B cell (primary cell): ENCODE measurements at regions not wholly inside any gene's neighbourhood (a gene's known extent, or its start where the extent isn't known, plus 50 kb on each side); places are given as distances from the start of the nearest gene placed in this dataset.

Experiments used
- ATAC-seq: fragments of 200-7000 bp; cut with Tn5 transposase; one replicate; pipeline ENCODE4 v1.10.0; 2021; ENCODE audit warnings: low read depth, mild to moderate bottlenecking, moderate number of reproducible peaks, moderate library complexity
- CTCF ChIA-PET: fragments of 350-600 bp; sonication (Branson Sonifier 250); formaldehyde crosslinking; loops from one replicate; lab custom pipeline; 2021; ENCODE audit warnings: antibody characterized with exemption, inconsistent platforms; lab: Charles Lee
- POLR2A ChIA-PET: fragments of 350-600 bp; sonication (Branson Sonifier 250); formaldehyde crosslinking; loops from one replicate; lab custom pipeline; 2021; ENCODE audit warnings: antibody characterized with exemption; lab: Charles Lee
- DNase-seq: peaks from one replicate; pipeline ENCODE4 v3.0.0; 2013
- H2AFZ ChIP-seq: 2 replicates; pipeline ENCODE4 v1.6.1; 2012; ENCODE audit warnings: mild to moderate bottlenecking, low read depth, low read length; ENCODE audit not compliant: insufficient read depth, poor library complexity, severe bottlenecking
- H3K27ac ChIP-seq, 2 donors: 1 replicate in 1 of 2; 2 replicates in 1 of 2; pipeline ENCODE4 v1.5.1; 2012 to 2013; ENCODE audit warnings: low read length in 2 of 2, mild to moderate bottlenecking in 2 of 2, moderate library complexity in 1 of 2
- H3K27me3 ChIP-seq, 4 experiments: fragments of 200-600 bp in 1 of 4; sonication (generic) in 1 of 4; replicated peaks in 1 of 4; 1 replicate in 2 of 4; 2 replicates in 2 of 4; pipeline versions ENCODE4 v1.6.1 to v1.7.0; 2013 to 2016; ENCODE audit warnings: low read length in 3 of 4, mild to moderate bottlenecking in 2 of 4, mixed read lengths in 1 of 4, moderate library complexity in 1 of 4; ENCODE audit not compliant: insufficient read depth in 4 of 4, control insufficient read depth in 3 of 4; ENCODE audit errors: control extremely low read depth in 1 of 4
- H3K36me3 ChIP-seq, 2 experiments: replicated peaks in 1 of 2; 1 replicate in 1 of 2; 2 replicates in 1 of 2; pipeline versions ENCODE4 v1.6.1 to v1.7.1; 2013; ENCODE audit warnings: low read length in 1 of 2; ENCODE audit not compliant: insufficient read depth in 2 of 2, control insufficient read depth in 1 of 2; ENCODE audit errors: control extremely low read depth in 1 of 2, extremely low read depth in 1 of 2
- H3K4me1 ChIP-seq, 2 donors: fragments of 200-600 bp in 1 of 2; sonication (generic) in 1 of 2; 1 replicate in 1 of 2; 2 replicates in 1 of 2; pipeline versions ENCODE4 v1.5.1 to v1.6.1; 2013 to 2017; ENCODE audit warnings: low read length in 2 of 2; ENCODE audit not compliant: control insufficient read depth in 2 of 2, insufficient read depth in 2 of 2
- H3K4me2 ChIP-seq: replicated peaks from 2 replicates; pipeline ENCODE3; 2012; ENCODE audit warnings: mild to moderate bottlenecking, low read depth, low read length; ENCODE audit not compliant: poor library complexity, severe bottlenecking
- H3K4me3 ChIP-seq, 5 experiments: fragments of 200-600 bp in 1 of 5; sonication (generic) in 1 of 5; 1 replicate in 3 of 5; 2 replicates in 2 of 5; pipeline versions ENCODE4 v1.5.1 to v1.7.0; 2011 to 2016; ENCODE audit warnings: low read length in 4 of 5, mild to moderate bottlenecking in 4 of 5, low read depth in 2 of 5, control low read depth in 1 of 5, moderate library complexity in 1 of 5; ENCODE audit not compliant: insufficient read depth in 1 of 5; ENCODE audit errors: control extremely low read depth in 1 of 5, extremely low read depth in 1 of 5
- H3K79me2 ChIP-seq: fragments of 200-600 bp; sonication (generic); one replicate; pipeline ENCODE4 v1.6.0; 2016; ENCODE audit warnings: low read length; ENCODE audit not compliant: control insufficient read depth, insufficient read depth
- H3K9ac ChIP-seq: fragments of 200-600 bp; sonication (generic); 2 replicates; pipeline ENCODE4 v1.6.1; 2017; ENCODE audit warnings: mild to moderate bottlenecking, low read length, moderate library complexity
- H3K9me3 ChIP-seq, 3 donors: one replicate each; pipeline versions ENCODE4 v1.6.1 to v1.7.1; 2013; ENCODE audit warnings: low read length in 2 of 3; ENCODE audit not compliant: control insufficient read depth in 2 of 3, insufficient read depth in 1 of 3; ENCODE audit errors: control extremely low read depth in 1 of 3
- H4K20me1 ChIP-seq: 2 replicates; pipeline ENCODE4 v1.6.0; 2012; ENCODE audit warnings: mild to moderate bottlenecking, low read length; ENCODE audit not compliant: insufficient read depth, control insufficient read depth, poor library complexity, severe bottlenecking
- H3K27ac Mint-ChIP-seq: one replicate; pipeline ENCODE4 v1.8.0; 2021; ENCODE audit warnings: mixed read lengths
- H3K27me3 Mint-ChIP-seq: one replicate; pipeline ENCODE4 v1.8.0; 2021; ENCODE audit warnings: mixed read lengths
- H3K4me1 Mint-ChIP-seq: one replicate; pipeline ENCODE4 v1.8.0; 2021; ENCODE audit warnings: mixed read lengths
- H3K4me3 Mint-ChIP-seq: one replicate; pipeline ENCODE4 v1.8.0; 2021; ENCODE audit warnings: mixed read lengths
- H3K9me3 Mint-ChIP-seq: one replicate; pipeline ENCODE4 v1.8.0; 2022; ENCODE audit warnings: mixed read lengths; ENCODE audit not compliant: insufficient read depth
- CTCF ChIP-seq: fragments of 200-600 bp; IDR thresholded peaks from one replicate; pipeline ENCODE4 v1.8.0; 2022; ENCODE audit warnings: antibody characterized with exemption, mild to moderate bottlenecking
- EZH2 ChIP-seq: IDR thresholded peaks from 2 replicates; pipeline ENCODE4 v1.6.1; 2012; ENCODE audit warnings: borderline replicate concordance, low read depth, mild to moderate bottlenecking, moderate library complexity, low read length; ENCODE audit not compliant: insufficient read depth, poor library complexity, severe bottlenecking
- WGBS: methylation state at CpG from one replicate; pipeline ENCODE4 v1.1.5; 2013; ENCODE audit warnings: missing lambda C conversion rate; ENCODE audit not compliant: insufficient coverage; 5-methylcytosine and 5-hydroxymethylcytosine counted together
- intact Hi-C: fragments of 100-400 bp; cut with micrococcal nuclease; formaldehyde crosslinking; loops from one replicate; pipeline ENCODE4 v1.10.0; 2022

GRCh38 chr9:119086590-119086989 lies 282.6 kb downstream of the BRINP1 start:
- ChIA-PET CTCF (no interaction called here), POLR2A (no interaction called here)
- Histone ChIP-seq H3K79me2 (no peaks in the 10 kb centered on the region), H3K4me3 (no peak overlapping the region), H3K27me3 (no peaks in the 10 kb centered on the region), H3K27ac (no peak overlapping the region), H2AFZ (no peak overlapping the region), H3K9ac (no peak overlapping the region), H3K4me1 (no peaks in the 10 kb centered on the region), H3K9me3 (no peaks in the 10 kb centered on the region), H3K4me2 (no peak overlapping the region), H4K20me1 (no peaks in the 10 kb centered on the region), H3K36me3 (no peaks in the 10 kb centered on the region)
- intact Hi-C loops: no loop called here
- WGBS: 100% methylated on average over 1 of the region's 1 CpG
- no peak overlapping the region for H3K4me3 Mint-ChIP-seq
- DNase-seq (no peak), ATAC-seq (no peak)
- H3K4me1 Mint-ChIP-seq: no peaks in the 10 kb centered on the region
- peaks cover 2% of the 10 kb centered on the region for H3K9me3 Mint-ChIP-seq
- TF ChIP-seq CTCF (no peak), EZH2 (no peak)
- H3K27me3 Mint-ChIP-seq: no peaks in the 10 kb centered on the region
- H3K27ac Mint-ChIP-seq: no peak overlapping the region

GRCh38 chr9:119088002-119088547 lies 281.2 kb downstream of the BRINP1 start:
- Histone ChIP-seq H3K9me3 (no peaks in the 10 kb centered on the region), H4K20me1 (no peaks in the 10 kb centered on the region), H3K4me3 (no peak overlapping the region), H3K4me2 (no peak overlapping the region), H3K27ac (no peak overlapping the region), H3K9ac (no peak overlapping the region), H3K79me2 (no peaks in the 10 kb centered on the region), H3K36me3 (no peaks in the 10 kb centered on the region), H2AFZ (no peak overlapping the region), H3K4me1 (no peaks in the 10 kb centered on the region), H3K27me3 (no peaks in the 10 kb centered on the region)
- TF ChIP-seq EZH2 (no peak), CTCF (no peak)
- Mint-ChIP-seq H3K4me1 (no peaks in the 10 kb centered on the region), H3K9me3 (peaks cover 7% of the 10 kb centered on the region), H3K27me3 (no peaks in the 10 kb centered on the region), H3K4me3 (no peak overlapping the region), H3K27ac (no peak overlapping the region)
- no peak for ATAC-seq
- WGBS: 78% methylated on average over 4 of the region's 5 CpGs
- intact Hi-C loops: no loop called here
- POLR2A ChIA-PET: no interaction called here
- DNase-seq: no peak
- CTCF ChIA-PET: no interaction called here
